ENCODE measurements at regions not wholly inside any gene's neighbourhood (a gene's known extent, or its start where the extent isn't known, plus 50 kb on each side); places are given as distances from the start of the nearest gene placed in this dataset.

DNA sequence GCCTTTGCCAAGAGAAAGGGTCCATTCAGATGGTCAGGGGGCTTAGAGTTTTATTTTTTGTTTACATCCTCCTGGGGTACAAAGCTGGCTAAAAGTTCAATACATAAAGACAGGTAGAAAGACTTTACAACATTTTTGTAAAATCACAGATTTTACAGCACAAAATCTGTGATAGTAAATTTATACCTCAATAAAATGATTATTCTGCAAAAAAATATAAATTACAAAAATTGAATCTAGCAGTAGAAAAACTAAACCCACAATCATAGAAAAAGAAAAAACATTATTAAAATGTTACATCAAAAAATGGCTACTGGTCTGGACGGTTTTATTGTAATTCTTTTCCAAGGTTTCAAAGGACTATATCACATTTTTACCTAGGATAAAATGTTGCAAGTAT lies 674.2 kb upstream of the CHAC2 start:
- no peak for DNase-seq (ENCODE audit: low spot score)
- Histone ChIP-seq H3K4me3 (ENCODE audit: low read depth, low read length, poor library complexity, severe bottlenecking) (no peak overlapping the region), H3K27me3 (replicated peaks; ENCODE audit: insufficient read depth, low read depth, low read length, poor library complexity) (no peaks in the 10 kb centered on the region), H3K4me1 (ENCODE audit: insufficient read depth, low read length, poor library complexity, severe bottlenecking) (no peaks in the 10 kb centered on the region), H3K9me3 (ENCODE audit: low read depth, low read length, poor library complexity, severe bottlenecking) (no peaks in the 10 kb centered on the region), H3K27ac (ENCODE audit: low read depth, low read length, poor library complexity, severe bottlenecking) (no peak overlapping the region), H3K36me3 (ENCODE audit: insufficient read depth, low read length, poor library complexity, severe bottlenecking) (no peaks in the 10 kb centered on the region)
- ChIA-PET CTCF (no interaction called here), POLR2A (ENCODE audit: low non-redundant PET) (no interaction called here)
- no TSS peak for BruUV-seq (replicated peaks)
- TF ChIP-seq, protein P1, sequence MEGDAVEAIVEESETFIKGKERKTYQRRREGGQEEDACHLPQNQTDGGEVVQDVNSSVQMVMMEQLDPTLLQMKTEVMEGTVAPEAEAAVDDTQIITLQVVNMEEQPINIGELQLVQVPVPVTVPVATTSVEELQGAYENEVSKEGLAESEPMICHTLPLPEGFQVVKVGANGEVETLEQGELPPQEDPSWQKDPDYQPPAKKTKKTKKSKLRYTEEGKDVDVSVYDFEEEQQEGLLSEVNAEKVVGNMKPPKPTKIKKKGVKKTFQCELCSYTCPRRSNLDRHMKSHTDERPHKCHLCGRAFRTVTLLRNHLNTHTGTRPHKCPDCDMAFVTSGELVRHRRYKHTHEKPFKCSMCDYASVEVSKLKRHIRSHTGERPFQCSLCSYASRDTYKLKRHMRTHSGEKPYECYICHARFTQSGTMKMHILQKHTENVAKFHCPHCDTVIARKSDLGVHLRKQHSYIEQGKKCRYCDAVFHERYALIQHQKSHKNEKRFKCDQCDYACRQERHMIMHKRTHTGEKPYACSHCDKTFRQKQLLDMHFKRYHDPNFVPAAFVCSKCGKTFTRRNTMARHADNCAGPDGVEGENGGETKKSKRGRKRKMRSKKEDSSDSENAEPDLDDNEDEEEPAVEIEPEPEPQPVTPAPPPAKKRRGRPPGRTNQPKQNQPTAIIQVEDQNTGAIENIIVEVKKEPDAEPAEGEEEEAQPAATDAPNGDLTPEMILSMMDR (conservative IDR thresholded peaks at IDR 0.05; ENCODE audit: low read depth, low read length): no peak
- TF ChIP-seq EZH2 (IDR thresholded peaks at IDR 0.05; ENCODE audit: borderline replicate concordance, low read depth, low read length, poor library complexity, severe bottlenecking): no peak
- intact Hi-C loops (cut with micrococcal nuclease; ENCODE audit: unreplicated experiment): no loop called here

- no peaks in the 10 kb centered on the region for H3K27me3 ChIP-seq (replicated peaks; ENCODE audit: insufficient read depth, low read depth, low read length, poor library complexity)
- no TSS peak for BruUV-seq (replicated peaks)
- no peaks in the 10 kb centered on the region for H3K4me1 ChIP-seq (ENCODE audit: insufficient read depth, low read length, poor library complexity, severe bottlenecking)
- no peak for DNase-seq (ENCODE audit: low spot score)
- H3K36me3 ChIP-seq (ENCODE audit: insufficient read depth, low read length, poor library complexity, severe bottlenecking): no peaks in the 10 kb centered on the region
- intact Hi-C loops (cut with micrococcal nuclease; ENCODE audit: unreplicated experiment): no loop called here
- TF ChIP-seq EZH2 (IDR thresholded peaks at IDR 0.05; ENCODE audit: borderline replicate concordance, low read depth, low read length, poor library complexity, severe bottlenecking): no peak
- TF ChIP-seq, protein P1 (conservative IDR thresholded peaks at IDR 0.05; ENCODE audit: low read depth, low read length): no peak
- H3K9me3 ChIP-seq (ENCODE audit: low read depth, low read length, poor library complexity, severe bottlenecking): no peaks in the 10 kb centered on the region
- H3K4me3 ChIP-seq (ENCODE audit: low read depth, low read length, poor library complexity, severe bottlenecking): no peak overlapping the region
- ChIA-PET POLR2A (ENCODE audit: low non-redundant PET) (no interaction called here), CTCF (no interaction called here)
- no peak overlapping the region for H3K27ac ChIP-seq (ENCODE audit: low read depth, low read length, poor library complexity, severe bottlenecking)
Observed at GRCh38 chr2:53091183-53091582, 676.4 kb upstream of the CHAC2 start.

GRCh38 chr2:53087874-53088461 lies 679.6 kb upstream of the CHAC2 start:
- H3K27me3 ChIP-seq (replicated peaks; ENCODE audit: insufficient read depth, low read depth, low read length, poor library complexity): no peaks in the 10 kb centered on the region
- ChIA-PET CTCF (no interaction called here), POLR2A (ENCODE audit: low non-redundant PET) (no interaction called here)
- no peaks in the 10 kb centered on the region for H3K36me3 ChIP-seq (ENCODE audit: insufficient read depth, low read length, poor library complexity, severe bottlenecking)
- no peak overlapping the region for H3K4me3 ChIP-seq (ENCODE audit: low read depth, low read length, poor library complexity, severe bottlenecking)
- H3K4me1 ChIP-seq (ENCODE audit: insufficient read depth, low read length, poor library complexity, severe bottlenecking): no peaks in the 10 kb centered on the region
- BruUV-seq (replicated peaks): no TSS peak
- no peak overlapping the region for H3K27ac ChIP-seq (ENCODE audit: low read depth, low read length, poor library complexity, severe bottlenecking)
- intact Hi-C loops (cut with micrococcal nuclease; ENCODE audit: unreplicated experiment): no loop called here
- DNase-seq (ENCODE audit: low spot score): no peak
- TF ChIP-seq EZH2 (IDR thresholded peaks at IDR 0.05; ENCODE audit: borderline replicate concordance, low read depth, low read length, poor library complexity, severe bottlenecking): no peak
- TF ChIP-seq, protein P1 (conservative IDR thresholded peaks at IDR 0.05; ENCODE audit: low read depth, low read length): no peak
- H3K9me3 ChIP-seq (ENCODE audit: low read depth, low read length, poor library complexity, severe bottlenecking): no peaks in the 10 kb centered on the region
